Tibial nerve (tissue), 4 donors: ENCODE measurements at regions not wholly inside any gene's neighbourhood (a gene's known extent, or its start where the extent isn't known, plus 50 kb on each side); places are given as distances from the start of the nearest gene placed in this dataset.

Source experiments
- DNase-seq, 2 donors: peaks; one replicate each; pipeline ENCODE4 v3.0.0-alpha.2; 2019; ENCODE audit warnings: low spot score in 2 of 2
- H3K27ac ChIP-seq, 4 donors: fragments of 200-600 bp; sonication (generic) in 3 of 4; one replicate each; pipeline ENCODE4 v1.5.1; 2017 to 2019; ENCODE audit warnings: mild to moderate bottlenecking in 1 of 4
- H3K27me3 ChIP-seq, 2 donors: fragments of 200-600 bp; sonication (generic) in 1 of 2; one replicate each; pipeline versions ENCODE4 v1.5.1 to v1.6.0; 2017 to 2019
- H3K36me3 ChIP-seq, 3 donors: fragments of 200-600 bp; sonication (generic); one replicate each; pipeline ENCODE4 v1.5.1; 2018 to 2019
- H3K4me1 ChIP-seq, 4 donors: fragments of 200-600 bp; sonication (generic) in 3 of 4; one replicate each; pipeline ENCODE4 v1.5.1; 2017 to 2019
- H3K4me3 ChIP-seq, 4 donors: fragments of 200-600 bp; sonication (generic) in 3 of 4; one replicate each; pipeline ENCODE4 v1.5.1; 2017 to 2019; ENCODE audit warnings: mild to moderate bottlenecking in 1 of 4, moderate library complexity in 1 of 4
- H3K9me3 ChIP-seq, 4 donors: fragments of 200-600 bp; sonication (generic) in 3 of 4; one replicate each; pipeline ENCODE4 v1.5.1; 2017 to 2019
- CTCF ChIP-seq, 5 experiments: fragments of 200-600 bp in 3 of 5; fragments of 450-650 bp in 2 of 5; sonication (generic) in 3 of 5; IDR thresholded peaks; one replicate each; pipeline ENCODE4 v1.5.1; 2016 to 2019; ENCODE audit warnings: antibody characterized with exemption in 5 of 5, mild to moderate bottlenecking in 3 of 5, moderate library complexity in 2 of 5
- EP300 ChIP-seq, 2 donors: sonication (generic); formaldehyde crosslinking; IDR thresholded peaks; one replicate each; pipeline ENCODE4 v1.6.1; 2017; ENCODE audit warnings: antibody characterized with exemption in 2 of 2, mild to moderate bottlenecking in 1 of 2
- POLR2A ChIP-seq, 2 donors: fragments of 450-650 bp; IDR thresholded peaks; one replicate each; pipeline ENCODE4 v1.6.1; 2017; ENCODE audit warnings: antibody characterized with exemption in 2 of 2, mild to moderate bottlenecking in 2 of 2, moderate library complexity in 2 of 2
- WGBS, 2 donors: methylation state at CpG; one replicate each; pipeline ENCODE4 v1.1.5; 2018; 5-methylcytosine and 5-hydroxymethylcytosine counted together

DNA sequence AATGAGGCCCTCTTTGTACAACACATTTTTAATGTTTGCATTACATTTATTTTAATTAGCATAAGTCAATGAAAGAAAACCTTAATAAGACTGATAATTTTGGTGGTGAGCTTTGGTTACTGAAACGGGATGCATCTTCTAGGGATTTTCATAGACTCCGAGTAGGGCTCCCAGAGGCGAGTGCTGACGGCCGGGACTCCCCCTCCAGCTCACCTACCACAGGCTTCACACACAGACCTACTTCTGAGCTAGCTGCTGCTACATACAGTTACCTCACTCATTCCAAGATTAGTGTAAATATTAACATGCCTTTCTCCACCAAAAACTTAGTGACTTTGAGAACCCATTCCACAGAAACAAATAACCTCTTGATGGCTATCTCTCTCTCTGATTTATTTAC is 271.1 kb downstream of the GALR1 start:
- Histone ChIP-seq H3K4me3 (no peak overlapping the region), H3K27ac (no peak overlapping the region), H3K9me3 (no peaks in the 10 kb centered on the region), H3K36me3 (no peaks in the 10 kb centered on the region), H3K4me1 (no peaks in the 10 kb centered on the region), H3K27me3 (no peaks in the 10 kb centered on the region)
- 82 to 87% methylated on average over 5 of the region's 5 CpGs for WGBS, 2 donors
- TF ChIP-seq POLR2A (IDR thresholded peaks at IDR 0.05): no peak
- TF ChIP-seq EP300 (IDR thresholded peaks at IDR 0.05): no peak
- no peak for TF ChIP-seq CTCF (IDR thresholded peaks at IDR 0.05)
- no peak for DNase-seq

- TF ChIP-seq EP300 (IDR thresholded peaks at IDR 0.05) (no peak), POLR2A (IDR thresholded peaks at IDR 0.05) (no peak), CTCF (IDR thresholded peaks at IDR 0.05) (no peak)
- Histone ChIP-seq H3K9me3 (peaks cover 0 to 3% (median 0%) of the 10 kb centered on the region in 4 donors), H3K4me3 (no peak overlapping the region), H3K27me3 (no peaks in the 10 kb centered on the region), H3K4me1 (no peaks in the 10 kb centered on the region), H3K36me3 (no peaks in the 10 kb centered on the region), H3K27ac (no peak overlapping the region)
- 54 to 64% methylated on average over 9 of the region's 9 CpGs for WGBS, 2 donors
- no peak for DNase-seq
Measured at GRCh38 chr18:77522051-77522675, 272.5 kb downstream of the GALR1 start.

GRCh38 chr18:77524909-77525308 is 275.3 kb downstream of the GALR1 start:
- peaks cover 0 to 3% (median 0%) of the 10 kb centered on the region in 4 donors for H3K9me3 ChIP-seq
- H3K4me1 ChIP-seq: no peaks in the 10 kb centered on the region
- no peak overlapping the region for H3K27ac ChIP-seq
- DNase-seq: no peak
- H3K27me3 ChIP-seq: no peaks in the 10 kb centered on the region
- H3K36me3 ChIP-seq: no peaks in the 10 kb centered on the region
- H3K4me3 ChIP-seq: no peak overlapping the region
- WGBS, 2 donors: 75% methylated on average over 7 of the region's 7 CpGs
- TF ChIP-seq EP300 (IDR thresholded peaks at IDR 0.05) (no peak), POLR2A (IDR thresholded peaks at IDR 0.05) (no peak), CTCF (IDR thresholded peaks at IDR 0.05) (no peak)

DNA sequence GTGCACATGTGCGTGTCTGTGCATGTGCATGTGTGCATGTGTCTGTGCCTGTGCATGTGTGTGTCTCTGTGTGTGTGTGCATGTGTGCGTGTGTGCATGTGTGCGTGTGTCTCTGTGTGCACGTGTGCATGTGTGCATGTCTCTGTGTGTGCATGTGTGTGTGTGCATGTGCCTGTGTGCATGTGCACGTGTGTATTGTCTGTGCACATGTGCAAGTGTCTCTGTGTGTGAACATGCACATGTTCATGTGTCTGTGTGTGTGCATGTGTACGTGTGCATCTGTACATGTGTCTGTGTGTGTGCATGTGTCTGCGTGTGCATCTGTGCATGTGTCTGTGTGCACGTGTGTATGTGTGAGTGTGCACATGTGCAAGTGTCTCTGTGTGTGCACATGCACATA is 277.3 kb downstream of the GALR1 start:
- no peak for TF ChIP-seq CTCF (IDR thresholded peaks at IDR 0.05)
- no peak for TF ChIP-seq POLR2A (IDR thresholded peaks at IDR 0.05)
- DNase-seq: no peak
- WGBS, 2 donors: 92 to 97% methylated on average over 8 of the region's 8 CpGs
- H3K27me3 ChIP-seq: no peaks in the 10 kb centered on the region
- no peaks in the 10 kb centered on the region for H3K36me3 ChIP-seq
- H3K4me1 ChIP-seq: no peaks in the 10 kb centered on the region
- H3K9me3 ChIP-seq: peaks cover 0 to 3% (median 0%) of the 10 kb centered on the region in 4 donors
- H3K27ac ChIP-seq: no peak overlapping the region
- no peak overlapping the region for H3K4me3 ChIP-seq

DNA sequence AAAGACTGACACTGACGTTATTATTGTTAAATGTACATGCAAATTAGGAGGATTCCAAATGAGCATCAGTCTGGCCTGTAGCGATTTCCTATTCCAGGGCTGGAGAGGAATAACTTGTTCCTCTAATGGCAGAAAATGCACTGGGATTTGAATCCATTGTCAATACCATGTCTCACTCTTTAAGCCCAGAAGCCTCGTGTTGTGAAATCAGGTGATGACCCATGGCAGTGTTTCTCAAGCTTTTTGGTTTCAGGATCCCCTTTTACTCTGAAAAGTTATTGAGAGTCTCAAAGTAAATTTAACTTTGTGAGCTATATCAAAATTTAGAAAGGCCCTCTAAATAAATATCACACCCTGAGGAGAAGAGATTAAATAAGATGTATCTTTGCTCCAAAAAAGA is 279.2 kb downstream of the GALR1 start:
- DNase-seq: peak in 1 of 2 donors; percentile 25
- H3K27ac ChIP-seq: no peak overlapping the region
- 65 to 71% methylated on average over 3 of the region's 3 CpGs for WGBS, 2 donors
- no peaks in the 10 kb centered on the region for H3K27me3 ChIP-seq
- H3K4me1 ChIP-seq: no peaks in the 10 kb centered on the region
- H3K36me3 ChIP-seq: no peaks in the 10 kb centered on the region
- TF ChIP-seq CTCF (IDR thresholded peaks at IDR 0.05): no peak
- TF ChIP-seq EP300 (IDR thresholded peaks at IDR 0.05): no peak
- no peak for TF ChIP-seq POLR2A (IDR thresholded peaks at IDR 0.05)
- H3K4me3 ChIP-seq: no peak overlapping the region
- peaks cover 0 to 3% (median 0%) of the 10 kb centered on the region in 4 donors for H3K9me3 ChIP-seq
